GM18868 (cell line): ENCODE measurements at regions not wholly inside any gene's neighbourhood (a gene's known extent, or its start where the extent isn't known, plus 50 kb on each side); places are given as distances from the start of the nearest gene placed in this dataset.

Source experiments
- ATAC-seq: cut with Tn5 transposase; IDR thresholded peaks from one replicate; pipeline ENCODE4 v1.9.1; 2021; ENCODE audit warnings: mild to moderate bottlenecking, moderate library complexity; ENCODE audit not compliant: unreplicated experiment

DNA sequence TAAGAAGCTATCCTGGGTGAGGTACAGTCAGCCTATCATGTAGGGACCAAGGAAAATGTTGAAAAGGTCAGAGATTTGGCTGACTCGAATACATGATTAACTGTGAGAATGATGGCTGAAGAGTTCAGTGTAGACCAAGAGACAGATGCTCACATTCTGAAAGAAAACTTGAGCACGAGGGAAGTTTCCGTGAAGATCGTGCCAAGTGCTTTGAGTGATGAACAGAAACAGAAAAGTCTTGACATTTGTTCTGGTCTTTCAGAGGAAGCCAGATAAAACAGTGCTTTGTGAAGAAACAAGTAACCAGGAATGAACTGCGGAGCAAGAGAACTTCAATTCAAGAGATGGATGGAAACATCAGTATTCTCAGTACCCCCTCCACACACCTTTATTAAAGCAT is 500.3 kb upstream of the SMIM21 start:
- no peak for ATAC-seq

DNA sequence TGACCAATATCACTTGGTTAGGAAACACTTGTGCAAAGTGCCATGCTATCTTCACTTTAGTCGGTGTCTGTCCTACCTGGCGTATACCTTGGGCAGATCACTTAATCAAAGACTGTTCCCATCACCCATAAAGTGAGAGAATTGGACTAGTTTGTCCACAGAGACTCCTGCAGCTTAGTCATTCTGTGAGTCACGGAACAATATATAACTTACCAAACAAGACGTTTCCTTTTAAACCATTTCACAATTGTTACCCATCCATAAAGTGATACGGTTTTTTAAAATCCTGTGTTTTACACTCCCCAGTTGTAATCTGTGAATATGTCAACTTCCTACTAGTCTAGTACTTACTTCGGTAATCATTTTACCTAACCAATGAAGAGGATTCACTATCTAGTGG is 499.3 kb upstream of the SMIM21 start:
- no peak for ATAC-seq

DNA sequence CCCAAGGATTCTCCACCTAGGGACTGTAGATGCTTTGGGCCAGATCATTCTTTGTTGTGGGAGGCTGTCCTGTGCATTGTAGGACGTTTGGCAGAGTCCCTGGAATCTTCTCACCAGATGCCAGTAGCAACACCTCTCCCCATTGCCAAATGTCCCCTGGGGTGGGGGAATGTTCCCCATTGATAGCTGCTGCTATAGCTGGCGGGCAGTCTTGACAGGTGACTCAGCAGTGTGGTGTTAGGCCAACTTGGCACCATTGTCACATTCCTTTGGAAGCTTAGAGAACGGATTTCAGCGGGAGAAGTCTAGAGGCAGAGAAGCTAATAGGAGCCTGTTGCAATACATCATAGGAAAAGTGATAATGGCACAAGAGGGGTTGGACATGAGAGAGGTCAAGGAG is 495.7 kb upstream of the SMIM21 start:
- no peak for ATAC-seq

DNA sequence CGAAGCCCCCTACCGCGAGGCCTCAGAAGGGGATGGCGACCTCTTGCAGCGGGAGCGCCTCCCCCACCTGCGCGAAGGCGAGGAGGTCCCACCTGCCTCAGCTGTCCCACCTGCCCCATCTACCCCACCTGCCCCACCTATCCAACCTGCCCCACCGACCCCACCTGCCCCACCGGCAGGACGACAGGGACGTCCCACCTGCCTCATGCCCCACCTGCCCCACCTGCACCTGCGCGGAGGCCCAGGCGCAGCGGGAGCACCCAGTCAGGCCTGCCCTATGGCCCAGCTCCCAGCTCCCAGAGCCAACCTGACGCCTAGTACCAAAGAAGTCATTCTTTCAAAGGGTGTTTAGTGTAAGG is 489.1 kb upstream of the SMIM21 start:
- no peak for ATAC-seq

DNA sequence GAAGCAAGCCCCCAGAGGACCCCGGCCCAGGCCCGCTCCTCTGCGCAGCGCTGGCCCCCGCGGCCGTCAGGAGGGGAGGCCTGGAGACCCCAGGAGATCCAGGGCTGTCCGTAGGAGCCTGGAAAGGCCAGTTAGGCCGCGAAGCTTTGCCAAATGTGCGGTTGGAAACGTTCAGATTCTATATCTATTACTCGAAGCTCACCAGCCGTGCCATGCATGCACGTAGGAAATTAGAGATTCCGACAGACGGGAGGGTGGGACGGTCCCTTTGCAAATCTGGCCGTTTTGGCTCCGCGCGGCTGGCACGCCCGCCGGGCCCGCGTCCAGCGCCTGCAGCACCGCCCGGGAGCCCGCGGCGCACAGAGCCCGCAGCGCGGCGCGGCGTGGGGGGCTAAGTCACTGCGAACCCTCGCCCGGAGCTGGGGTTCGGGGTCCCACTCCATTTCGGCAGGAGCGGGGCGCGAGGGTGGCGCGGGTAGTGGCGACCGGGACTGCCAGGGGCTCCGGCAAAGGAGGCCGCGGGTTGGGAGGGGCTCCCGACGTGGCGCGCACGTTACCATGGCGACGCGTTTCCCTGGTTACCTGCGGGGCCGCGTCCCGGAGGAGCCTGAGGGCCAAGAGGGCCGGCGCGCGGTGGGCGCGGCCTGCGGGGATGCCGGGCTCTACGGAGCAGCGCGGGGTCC is 488.6 kb upstream of the SMIM21 start:
- ATAC-seq: no peak

DNA sequence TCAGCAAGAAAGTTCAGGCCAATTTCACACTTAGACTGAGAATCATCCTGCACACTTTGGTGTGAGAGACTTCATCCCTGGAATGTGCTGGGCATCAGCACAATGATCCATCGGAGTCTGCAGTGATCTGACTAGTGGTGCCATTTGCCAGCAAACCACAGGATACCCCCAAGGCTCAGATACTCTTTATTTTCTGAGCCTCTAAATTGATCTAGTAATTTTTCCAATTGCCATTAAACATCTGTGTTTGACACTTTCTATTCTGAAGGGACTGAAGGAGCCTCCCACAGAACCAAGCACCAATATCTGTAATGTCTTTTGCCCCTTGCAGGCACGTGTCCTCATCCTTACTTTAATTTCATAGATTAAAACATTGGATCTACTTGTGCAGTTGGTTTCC is 485.3 kb upstream of the SMIM21 start:
- no peak for ATAC-seq

DNA sequence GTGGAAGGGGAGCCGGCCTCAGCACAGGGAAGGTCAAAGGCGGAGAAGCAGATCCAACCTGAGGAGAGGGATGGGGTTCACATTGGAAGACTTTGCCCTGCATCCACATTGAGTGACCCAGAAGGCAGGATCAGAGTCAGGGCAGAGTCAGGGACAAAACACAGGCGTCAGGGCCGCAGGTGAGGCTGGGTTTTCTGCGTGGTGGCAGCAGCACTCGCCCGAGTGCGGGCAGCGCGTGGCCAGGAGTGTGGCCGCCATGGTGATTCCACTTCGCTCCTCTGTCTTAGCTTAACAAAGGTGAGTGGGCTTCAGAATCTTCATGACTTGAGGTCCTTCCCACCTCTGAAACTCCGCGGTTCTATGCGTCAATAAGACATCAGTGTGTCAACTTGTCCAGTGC is 476.9 kb upstream of the SMIM21 start:
- no peak for ATAC-seq

DNA sequence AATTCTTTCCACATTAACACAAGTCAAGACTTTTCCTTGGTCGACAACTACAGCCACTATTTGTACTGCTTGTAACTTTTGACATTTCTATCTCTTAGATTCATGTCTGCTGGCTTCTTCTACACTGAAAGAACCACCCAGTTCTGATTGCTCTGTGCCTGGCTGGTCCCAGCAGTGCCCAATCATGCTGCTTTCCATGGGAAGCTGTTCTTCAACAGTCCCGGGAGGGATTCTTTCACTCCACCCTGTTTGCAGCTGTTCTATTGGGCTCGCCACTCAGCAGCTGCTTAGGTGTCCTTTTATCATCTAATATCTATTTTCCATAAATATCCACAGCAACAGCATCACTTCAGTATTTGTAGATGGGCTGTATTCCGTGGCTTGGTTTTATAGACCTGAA is 471.1 kb upstream of the SMIM21 start:
- no peak for ATAC-seq

DNA sequence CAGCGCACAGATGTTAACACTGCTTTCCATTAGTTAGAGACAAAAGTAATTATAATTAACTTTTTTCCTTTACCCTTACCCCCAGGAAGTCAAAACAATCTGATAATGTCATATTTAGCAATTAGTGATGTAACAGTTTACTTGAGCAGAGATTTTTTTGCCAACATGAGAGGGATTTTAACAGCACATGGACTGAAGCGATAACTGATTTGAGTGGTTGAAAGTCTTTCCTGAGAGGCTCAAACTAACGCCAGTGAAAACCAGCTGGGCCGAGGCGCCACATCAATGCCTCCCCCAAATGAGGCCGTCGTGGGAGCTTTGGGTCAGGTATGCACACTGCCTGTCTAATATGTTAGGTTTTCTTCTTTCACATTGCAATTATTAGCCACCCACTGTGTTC is 469.9 kb upstream of the SMIM21 start:
- no peak for ATAC-seq

DNA sequence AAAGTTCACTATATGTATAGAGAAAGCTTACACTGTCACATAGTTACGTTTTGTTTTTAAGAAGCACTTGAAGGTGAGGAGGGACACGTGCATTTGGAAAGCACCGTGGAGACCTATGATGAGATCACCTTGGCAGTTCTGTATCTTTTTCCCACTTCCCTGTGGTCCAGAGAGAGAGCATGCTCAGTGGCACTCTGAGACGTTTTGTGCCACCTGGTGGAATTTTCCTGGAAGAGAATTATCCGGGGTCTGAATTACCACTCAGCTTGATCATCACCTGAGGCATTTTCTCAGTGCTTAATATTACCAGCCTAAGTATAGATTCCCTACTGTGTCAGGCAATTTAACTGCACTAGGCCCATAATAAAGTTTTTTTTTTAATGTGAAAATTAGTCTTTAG is 469.4 kb upstream of the SMIM21 start:
- ATAC-seq: no peak

DNA sequence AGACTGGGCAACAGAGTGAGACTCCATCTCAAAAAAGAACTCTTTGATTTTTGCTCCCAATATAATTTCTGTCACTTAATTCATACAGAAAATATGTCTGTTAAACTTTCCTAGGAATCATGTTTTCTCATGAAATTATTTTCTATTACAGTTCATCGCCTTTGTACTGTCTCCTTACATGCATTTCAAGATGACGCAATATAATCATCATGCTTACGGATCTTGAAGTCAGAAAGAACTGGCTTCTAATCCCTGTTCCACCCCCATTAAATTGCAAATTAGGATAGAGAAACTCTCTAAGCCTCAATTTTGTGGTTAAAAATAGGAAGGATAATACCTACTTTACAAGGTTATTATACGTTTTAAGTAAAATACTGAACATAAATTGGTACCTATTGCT is 467.6 kb upstream of the SMIM21 start:
- ATAC-seq: no peak

DNA sequence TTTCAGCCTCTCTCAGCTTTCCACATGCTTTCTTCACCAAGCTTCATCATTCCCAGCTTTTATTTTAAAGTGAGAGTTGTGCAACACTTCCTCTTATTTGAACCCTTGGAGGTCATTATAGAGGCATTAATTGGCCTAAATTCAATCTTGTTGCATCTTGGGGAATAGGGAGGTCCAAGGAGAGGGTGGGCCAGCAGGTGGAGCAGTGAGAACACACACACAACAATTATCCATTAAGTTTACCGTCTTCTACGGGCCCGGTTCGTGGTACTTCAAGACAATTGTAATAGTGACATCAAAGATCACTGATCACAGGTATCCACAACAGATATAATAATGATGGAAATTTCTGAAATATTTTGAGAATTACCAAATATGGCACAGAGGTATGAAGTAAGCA is 457.2 kb upstream of the SMIM21 start:
- no peak for ATAC-seq

DNA sequence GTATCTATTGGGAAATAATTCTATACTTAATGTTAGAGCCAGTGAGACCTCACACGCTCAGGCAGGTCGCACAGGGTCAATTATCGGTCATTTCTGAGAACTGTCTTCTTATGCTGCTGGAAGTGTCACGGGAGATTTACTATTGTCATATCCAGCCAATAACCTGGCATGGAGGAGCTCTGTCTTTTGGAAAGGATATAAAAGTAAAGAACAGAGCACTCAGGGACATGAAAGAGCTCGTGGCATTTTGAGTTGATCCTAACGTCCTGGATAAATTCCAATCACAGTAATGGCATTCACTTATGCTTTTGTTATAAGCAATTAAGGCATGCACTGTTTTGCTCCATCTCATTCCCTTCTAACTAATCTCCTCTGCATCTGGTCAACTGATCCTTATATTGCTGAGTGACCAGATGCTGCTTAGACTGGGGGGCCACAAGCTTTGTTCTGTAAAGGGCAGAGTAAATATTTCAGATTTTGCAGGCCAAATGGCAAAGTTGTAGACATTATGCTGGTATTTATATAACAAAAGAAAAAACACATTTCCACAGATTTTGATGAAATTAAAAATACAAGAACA is 453.5 kb upstream of the SMIM21 start:
- ATAC-seq: no peak

DNA sequence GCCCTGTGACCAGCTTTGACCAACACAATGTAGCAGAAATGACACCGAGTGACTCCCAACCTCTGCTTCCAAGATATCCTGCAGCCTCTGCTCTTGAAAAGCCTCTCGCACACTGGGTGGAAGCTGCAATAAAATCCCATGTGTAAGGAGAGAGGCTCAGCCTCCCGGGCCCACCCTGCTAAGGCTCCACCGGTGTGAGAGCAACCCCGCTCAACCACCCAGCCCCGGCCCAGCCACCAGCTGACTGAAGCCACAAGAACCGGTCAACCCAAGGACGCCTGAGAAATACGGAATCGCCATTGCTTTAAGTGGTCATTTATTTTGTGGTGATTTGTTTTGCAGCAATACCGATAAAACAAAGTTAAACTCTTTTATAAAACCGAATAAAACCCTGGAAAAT is 452.8 kb upstream of the SMIM21 start:
- no peak for ATAC-seq

DNA sequence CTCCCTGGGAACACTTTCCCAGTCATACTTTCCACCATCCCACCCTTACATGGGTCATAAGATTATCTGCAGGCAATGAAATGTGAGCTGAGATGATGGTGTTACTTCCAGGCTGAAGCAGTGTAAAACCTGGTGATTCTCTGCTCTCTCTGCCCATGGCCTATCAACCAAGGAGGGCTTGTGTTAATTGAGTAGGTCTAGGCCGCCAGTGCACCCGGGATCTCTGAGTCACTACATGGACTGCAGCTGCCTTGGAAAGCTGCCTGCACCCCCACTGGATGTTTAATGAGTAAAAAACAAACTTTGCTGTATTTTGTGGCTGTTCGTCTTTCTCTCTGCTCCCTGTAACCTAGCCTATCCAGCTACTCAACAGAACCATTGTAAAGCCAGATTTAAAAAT is 451.7 kb upstream of the SMIM21 start:
- ATAC-seq: no peak

DNA sequence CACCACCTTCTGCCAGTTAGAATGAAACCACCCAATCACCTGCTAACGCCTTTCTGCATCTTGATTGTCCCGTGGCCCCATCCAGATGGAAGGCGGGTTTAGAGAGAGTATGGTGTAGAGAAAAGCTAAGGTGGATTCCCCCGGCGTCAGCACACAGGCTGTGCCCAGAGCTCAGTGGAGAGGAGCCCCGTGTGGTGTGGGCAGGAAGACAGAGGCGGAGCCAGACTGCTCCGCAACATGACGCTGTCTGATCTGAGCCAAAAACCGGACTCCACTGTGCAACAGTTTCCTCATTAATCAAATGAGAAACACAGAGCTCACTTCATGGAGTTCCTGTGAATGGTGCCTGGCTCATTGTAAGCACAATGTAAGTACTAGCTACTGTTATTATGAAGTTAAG is 448.1 kb upstream of the SMIM21 start:
- ATAC-seq: no peak

DNA sequence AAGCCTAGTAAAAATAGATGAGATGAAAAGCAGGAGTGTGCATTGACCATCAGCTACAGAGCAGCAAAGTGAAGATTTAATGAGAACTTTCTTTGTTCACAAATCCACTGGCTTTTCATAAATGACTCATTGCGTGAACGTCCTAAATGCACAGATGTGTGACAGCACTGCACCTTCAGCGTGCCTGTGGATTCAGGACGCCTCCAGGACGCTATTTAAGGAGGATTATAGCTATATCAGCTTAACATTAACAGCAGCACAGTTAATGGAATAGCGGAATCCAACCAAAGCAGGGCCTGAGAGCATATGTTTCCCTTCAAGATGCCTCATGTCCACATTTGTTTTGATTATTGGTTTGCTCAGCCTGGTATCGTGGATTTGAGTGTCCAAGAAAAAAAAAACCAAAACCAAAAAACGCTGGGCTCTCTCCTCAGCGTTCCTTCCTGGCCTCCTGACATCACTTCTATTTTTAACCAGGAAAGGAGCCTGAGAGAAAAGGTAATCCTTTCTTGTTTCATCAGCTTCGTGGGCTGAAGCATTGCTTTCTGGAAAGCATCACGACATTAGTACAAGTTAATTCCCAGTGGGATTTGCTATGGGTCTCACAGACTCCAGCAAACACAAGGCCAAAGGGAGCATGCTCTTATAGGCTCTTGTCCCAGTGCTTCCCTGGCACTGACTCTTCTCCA is 447.0 kb upstream of the SMIM21 start:
- ATAC-seq: no peak

DNA sequence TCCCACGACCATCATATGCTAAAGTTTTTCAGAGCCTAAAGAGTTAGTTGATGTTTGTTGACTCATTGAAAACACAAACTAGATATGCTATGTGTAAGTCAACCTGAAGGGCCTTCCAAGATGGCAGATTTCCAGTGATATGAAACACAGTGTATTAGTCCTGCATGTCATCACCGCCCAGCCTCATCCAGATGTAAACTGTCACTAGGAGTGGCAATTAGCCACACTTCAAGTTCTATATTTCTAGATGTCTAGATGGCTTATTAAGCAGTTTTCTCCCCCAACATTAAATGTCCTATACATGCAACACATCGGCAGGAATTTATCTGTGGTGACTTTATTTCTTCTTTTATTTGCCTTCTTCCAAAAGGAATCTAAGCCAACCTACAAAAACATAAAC is 444.1 kb upstream of the SMIM21 start:
- no peak for ATAC-seq

DNA sequence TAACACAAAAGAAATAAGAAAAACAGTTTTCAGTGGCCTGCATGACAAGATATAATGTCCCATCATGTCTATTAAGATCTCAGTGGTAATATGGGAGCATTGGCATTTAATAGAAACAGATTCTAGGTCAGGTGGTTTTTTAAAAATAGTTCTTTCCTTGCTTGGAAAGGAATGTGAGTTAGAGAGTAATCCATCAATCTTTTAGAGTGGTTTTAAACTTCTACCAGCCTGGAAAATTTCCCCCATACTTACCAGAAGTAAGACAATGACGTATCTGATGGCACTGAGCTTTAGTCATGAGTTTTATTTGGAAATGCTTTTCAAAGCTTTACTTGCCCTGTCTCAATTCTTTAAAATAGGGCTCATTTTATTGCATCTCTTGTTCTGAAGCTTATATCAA is 441.7 kb upstream of the SMIM21 start:
- no peak for ATAC-seq

DNA sequence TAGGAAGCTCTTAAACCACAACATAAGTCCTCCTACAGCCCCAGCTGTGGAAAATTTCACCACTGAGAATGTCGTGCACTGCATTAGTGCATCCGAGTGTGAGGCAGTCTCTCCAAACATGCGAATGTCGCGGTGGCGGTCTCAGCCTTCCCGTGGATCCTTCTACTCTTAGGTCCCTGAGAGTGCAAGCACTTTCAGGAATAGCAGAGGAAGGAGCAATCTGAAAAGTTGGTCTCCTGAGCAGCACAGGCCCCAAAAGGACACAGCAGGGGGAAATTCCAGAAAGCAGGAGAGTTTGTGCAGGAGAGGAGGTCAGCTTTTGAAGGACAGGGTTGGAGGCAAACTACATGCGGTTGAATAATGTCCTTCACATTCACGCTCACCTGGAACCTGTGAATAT is 440.5 kb upstream of the SMIM21 start:
- no peak for ATAC-seq

DNA sequence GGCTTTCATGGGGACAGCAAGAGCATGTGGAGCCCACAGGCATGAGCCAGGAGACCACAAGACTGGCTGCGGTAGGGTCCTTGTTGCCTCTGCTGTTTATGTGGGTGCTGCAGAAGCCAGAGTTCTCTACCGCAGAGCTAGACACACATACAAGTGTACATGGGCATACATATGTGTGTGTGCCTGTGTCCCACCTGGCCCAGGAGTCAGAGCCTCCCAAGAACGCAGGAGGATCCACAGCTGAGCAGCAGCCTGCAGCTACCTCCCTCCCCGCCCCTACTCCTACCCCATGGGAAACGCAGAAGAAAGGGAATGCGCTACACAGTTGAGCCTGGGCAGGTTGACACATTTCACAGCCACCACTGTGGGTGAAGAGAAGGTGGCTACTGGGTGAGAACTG is 438.1 kb upstream of the SMIM21 start:
- ATAC-seq: no peak

DNA sequence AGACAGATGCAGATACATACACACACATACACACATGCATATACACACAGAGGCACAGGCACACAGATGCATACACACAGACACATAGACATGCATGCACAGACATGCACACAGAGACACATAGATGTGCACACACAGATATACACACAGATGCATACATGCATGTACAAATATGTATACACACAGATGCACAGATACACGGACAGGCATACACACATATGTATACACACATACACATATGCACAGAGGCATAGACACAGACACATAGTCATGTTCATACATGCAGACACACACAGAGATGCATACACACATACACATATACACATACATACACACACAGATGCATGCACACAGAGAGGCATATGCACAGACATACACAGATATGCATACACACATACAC is 437.3 kb upstream of the SMIM21 start:
- no peak for ATAC-seq

DNA sequence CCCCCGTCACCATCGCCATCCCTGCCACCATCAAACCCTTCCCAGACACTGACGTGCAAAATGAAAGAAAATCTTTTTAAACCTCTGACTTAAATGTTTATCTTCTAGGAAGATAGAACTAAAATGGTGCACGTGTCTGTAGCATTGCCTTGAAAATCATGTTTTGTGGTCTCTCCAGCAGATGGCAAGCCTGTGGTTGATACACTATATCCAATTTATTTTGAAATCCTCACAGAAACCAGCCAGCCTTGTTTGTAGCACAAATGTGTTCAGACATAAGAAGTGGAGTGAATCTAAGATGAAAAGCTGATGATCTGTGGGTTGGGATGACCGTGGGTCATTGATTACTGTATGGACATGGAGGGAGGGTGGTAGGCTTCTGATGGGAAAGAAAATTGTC is 436.2 kb upstream of the SMIM21 start:
- no peak for ATAC-seq
